Activated naive CD8-positive, alpha-beta T cell treated with anti-CD3 and anti-CD28 coated beads, Interleukin-2, amount 50 U/mL, for 24 hours (primary cell): ENCODE measurements at regions not wholly inside any gene's neighbourhood (a gene's known extent, or its start where the extent isn't known, plus 50 kb on each side); places are given as distances from the start of the nearest gene placed in this dataset.
A peak's percentile ranks its signal among the peaks of the same experiment; 100 is the strongest.
"Not testable (repeated sequence)": the region's sequence is repeated elsewhere in the genome, so short reads cannot be mapped to it uniquely, and the experiment has no call there.

Experiments
- ATAC-seq: fragments of 150-1000 bp; cut with Tn5 transposase; one replicate; pipeline ENCODE4 v1.10.0; 2021
- DNase-seq: peaks from one replicate; pipeline ENCODE4 v3.0.0; 2021
- H3K27ac Mint-ChIP-seq: one replicate; pipeline ENCODE4 v1.8.0; 2021; ENCODE audit warnings: mild to moderate bottlenecking, mixed read lengths
- H3K27me3 Mint-ChIP-seq: one replicate; pipeline ENCODE4 v1.8.0; 2021; ENCODE audit warnings: mixed read lengths
- H3K36me3 Mint-ChIP-seq: one replicate; pipeline ENCODE4 v1.8.0; 2021; ENCODE audit warnings: low read depth, mixed read lengths
- H3K4me1 Mint-ChIP-seq: one replicate; pipeline ENCODE4 v1.8.0; 2021; ENCODE audit warnings: mixed read lengths
- H3K4me3 Mint-ChIP-seq: one replicate; pipeline ENCODE4 v1.8.0; 2021; ENCODE audit warnings: mild to moderate bottlenecking, moderate library complexity, mixed read lengths
- H3K9me3 Mint-ChIP-seq: one replicate; pipeline ENCODE4 v1.8.0; 2021; ENCODE audit warnings: mixed read lengths

DNA sequence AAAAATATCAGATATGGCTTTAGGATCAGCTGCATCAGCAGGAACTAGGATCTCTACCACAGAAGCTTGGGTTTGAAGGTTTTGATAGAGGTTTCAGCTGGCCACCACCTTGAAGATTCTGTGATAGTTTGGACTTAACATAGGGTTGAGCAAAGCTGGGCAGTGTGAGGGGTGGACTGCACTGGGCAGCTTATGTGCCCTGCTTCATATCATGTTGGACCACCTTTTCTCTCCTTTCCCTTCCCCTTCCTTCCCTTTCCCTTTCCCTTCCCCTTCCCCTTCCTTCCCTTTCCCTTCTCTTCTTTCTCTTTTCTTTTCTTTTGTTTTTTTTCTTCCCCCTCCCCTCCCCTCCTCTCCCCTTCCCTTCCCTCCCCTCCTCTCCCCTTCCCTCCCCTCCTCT is 196.3 kb upstream of the CXCR4 start:
- no peak for ATAC-seq
- Mint-ChIP-seq H3K27ac (no peak overlapping the region), H3K9me3 (no peaks in the 10 kb centered on the region), H3K4me3 (no peak overlapping the region), H3K36me3 (no peaks in the 10 kb centered on the region), H3K27me3 (no peaks in the 10 kb centered on the region), H3K4me1 (peaks cover 32% of the 10 kb centered on the region)
- DNase-seq: no peak

DNA sequence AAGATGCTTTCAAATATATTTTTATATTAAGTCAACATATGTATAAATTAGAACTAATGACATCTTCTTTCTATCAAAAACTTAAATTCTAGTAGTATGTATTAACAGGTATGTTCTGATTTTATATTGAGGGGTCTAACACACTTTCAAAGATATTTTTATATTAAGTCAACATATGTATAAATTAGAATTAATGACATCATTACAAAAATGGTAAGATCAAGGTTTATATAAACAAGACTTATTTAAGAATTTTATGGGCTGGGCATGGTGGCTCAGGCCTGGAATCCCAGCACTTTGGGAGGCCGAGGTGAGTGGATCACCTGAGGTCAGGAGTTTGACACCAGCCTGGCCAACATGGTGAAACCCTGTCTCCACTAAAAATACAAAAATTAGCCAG is 194.6 kb upstream of the CXCR4 start:
- H3K9me3 Mint-ChIP-seq, H3K4me3 Mint-ChIP-seq, DNase-seq, H3K27ac Mint-ChIP-seq, H3K27me3 Mint-ChIP-seq, H3K36me3 Mint-ChIP-seq, ATAC-seq: not testable (repeated sequence)
- H3K4me1 Mint-ChIP-seq: peaks cover 26% of the 10 kb centered on the region

DNA sequence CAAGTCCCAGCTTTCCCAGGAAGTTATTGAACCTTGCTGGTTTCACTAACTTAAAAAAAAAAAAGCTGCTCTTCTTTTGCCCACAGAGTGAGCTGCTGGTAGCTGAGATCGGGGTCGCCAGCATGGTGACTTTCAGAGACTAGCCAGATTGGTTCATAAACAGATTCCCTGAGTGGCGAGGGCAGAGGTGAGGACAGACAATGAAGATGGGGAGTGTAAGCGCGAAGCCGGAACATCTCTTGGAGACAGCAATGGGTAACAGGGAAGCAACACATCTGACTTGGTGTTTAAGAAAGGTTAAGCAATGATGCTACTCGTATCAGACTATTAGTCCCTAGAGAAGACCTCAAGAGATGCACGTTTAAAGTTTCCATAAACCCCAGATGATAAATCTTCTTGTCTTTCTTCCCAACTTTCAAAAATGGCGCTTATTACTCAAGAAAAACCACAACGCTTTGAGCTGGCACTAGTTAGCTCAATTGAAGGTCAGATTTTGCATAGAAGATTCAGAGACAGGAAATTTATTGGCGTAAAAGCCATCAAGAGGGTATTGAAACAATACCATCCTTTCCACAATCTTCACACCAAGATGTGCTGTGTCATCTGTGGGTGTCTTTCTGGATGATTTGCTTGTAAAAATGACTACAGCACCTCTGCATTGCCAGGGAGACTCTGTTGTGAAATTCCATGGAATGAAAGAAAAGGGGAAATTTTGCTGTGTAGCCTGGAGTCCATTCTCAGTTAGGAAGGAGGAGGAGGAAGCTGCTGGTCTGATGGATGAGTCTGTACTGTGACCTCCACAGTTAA is 193.1 kb upstream of the CXCR4 start:
- DNase-seq (peak; percentile 26), ATAC-seq (peak; percentile 85)
- Mint-ChIP-seq H3K27ac (peak overlapping the region; percentile 91), H3K36me3 (no peaks in the 10 kb centered on the region), H3K4me1 (peaks cover 31% of the 10 kb centered on the region), H3K9me3 (no peaks in the 10 kb centered on the region), H3K27me3 (no peaks in the 10 kb centered on the region), H3K4me3 (peak overlapping the region; percentile 15)

DNA sequence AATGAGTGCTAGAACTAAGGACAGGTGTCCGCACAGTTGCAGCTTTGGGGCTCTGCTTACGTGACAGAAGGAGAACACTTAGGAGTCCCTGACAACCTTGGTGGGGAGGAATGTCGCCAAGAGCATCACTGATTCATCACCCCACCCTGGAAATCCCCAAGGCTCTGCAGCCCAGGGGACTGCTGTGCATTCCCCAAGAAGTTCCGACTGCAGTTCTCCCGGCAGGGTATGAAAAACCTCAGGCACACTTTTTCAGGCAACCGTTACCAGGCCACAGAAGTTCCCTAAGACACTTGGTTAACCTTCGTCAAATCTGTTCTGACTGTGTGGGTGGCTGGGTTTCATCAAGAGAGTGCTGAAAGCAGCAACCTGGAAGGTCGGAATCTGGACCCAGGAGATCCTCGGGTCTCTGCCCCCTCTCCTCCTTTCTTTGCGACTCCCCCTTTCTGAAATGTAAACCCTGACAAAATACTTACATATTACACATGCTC is 192.1 kb upstream of the CXCR4 start:
- no peaks in the 10 kb centered on the region for H3K27me3 Mint-ChIP-seq
- no peak overlapping the region for H3K4me3 Mint-ChIP-seq
- peak; percentile 18 for ATAC-seq
- peak overlapping the region; percentile 91 for H3K27ac Mint-ChIP-seq
- peak; percentile 29 for DNase-seq
- peaks cover 40% of the 10 kb centered on the region for H3K4me1 Mint-ChIP-seq
- H3K9me3 Mint-ChIP-seq: no peaks in the 10 kb centered on the region
- no peaks in the 10 kb centered on the region for H3K36me3 Mint-ChIP-seq

DNA sequence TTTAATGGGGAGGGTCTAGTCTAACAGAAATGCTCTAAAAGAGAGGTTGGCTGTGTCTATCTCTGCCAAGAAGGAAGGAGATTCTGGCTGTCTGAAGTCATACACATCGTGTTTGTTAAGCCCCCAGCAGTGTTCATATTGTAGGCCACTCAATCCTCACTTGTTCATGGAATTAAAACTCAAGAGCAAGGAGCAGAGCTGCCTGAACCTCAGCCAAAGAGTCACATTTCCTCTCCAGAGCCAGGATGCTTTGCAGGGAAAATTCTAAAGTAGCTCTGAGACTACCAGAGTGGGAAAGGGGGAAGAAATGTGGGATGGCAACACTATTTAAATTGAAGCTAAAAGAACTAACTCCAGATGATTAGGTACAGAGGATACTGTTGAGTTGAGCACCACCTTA is 190.7 kb upstream of the CXCR4 start:
- Mint-ChIP-seq H3K36me3 (no peaks in the 10 kb centered on the region), H3K4me3 (no peak overlapping the region), H3K27me3 (no peaks in the 10 kb centered on the region), H3K27ac (no peak overlapping the region), H3K9me3 (no peaks in the 10 kb centered on the region), H3K4me1 (peaks cover 43% of the 10 kb centered on the region)
- DNase-seq (no peak), ATAC-seq (no peak)

DNA sequence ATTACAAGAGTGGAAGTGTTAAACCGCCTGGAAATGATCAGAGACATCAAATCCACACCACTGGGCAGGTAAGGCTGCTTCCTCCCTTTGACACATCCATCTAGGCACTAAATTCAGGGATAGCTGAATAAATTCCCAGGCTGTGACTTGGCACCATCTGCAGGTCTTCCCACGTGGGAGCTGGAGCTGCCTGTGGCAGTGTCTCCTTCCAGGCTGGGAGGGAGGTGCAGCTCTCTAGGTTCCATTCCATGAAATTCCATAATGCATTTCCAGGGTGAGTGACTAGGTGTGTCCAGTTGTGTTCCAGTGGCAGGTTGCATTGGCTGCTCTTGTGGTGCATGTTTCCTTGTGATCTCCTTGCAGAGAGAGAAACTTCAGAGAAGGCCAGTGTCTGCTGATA is 188.9 kb upstream of the CXCR4 start:
- H3K4me1 Mint-ChIP-seq: peaks cover 41% of the 10 kb centered on the region
- H3K4me3 Mint-ChIP-seq: no peak overlapping the region
- no peak for DNase-seq
- no peaks in the 10 kb centered on the region for H3K9me3 Mint-ChIP-seq
- H3K36me3 Mint-ChIP-seq: no peaks in the 10 kb centered on the region
- H3K27me3 Mint-ChIP-seq: no peaks in the 10 kb centered on the region
- no peak for ATAC-seq
- peak overlapping the region; percentile 12 for H3K27ac Mint-ChIP-seq

DNA sequence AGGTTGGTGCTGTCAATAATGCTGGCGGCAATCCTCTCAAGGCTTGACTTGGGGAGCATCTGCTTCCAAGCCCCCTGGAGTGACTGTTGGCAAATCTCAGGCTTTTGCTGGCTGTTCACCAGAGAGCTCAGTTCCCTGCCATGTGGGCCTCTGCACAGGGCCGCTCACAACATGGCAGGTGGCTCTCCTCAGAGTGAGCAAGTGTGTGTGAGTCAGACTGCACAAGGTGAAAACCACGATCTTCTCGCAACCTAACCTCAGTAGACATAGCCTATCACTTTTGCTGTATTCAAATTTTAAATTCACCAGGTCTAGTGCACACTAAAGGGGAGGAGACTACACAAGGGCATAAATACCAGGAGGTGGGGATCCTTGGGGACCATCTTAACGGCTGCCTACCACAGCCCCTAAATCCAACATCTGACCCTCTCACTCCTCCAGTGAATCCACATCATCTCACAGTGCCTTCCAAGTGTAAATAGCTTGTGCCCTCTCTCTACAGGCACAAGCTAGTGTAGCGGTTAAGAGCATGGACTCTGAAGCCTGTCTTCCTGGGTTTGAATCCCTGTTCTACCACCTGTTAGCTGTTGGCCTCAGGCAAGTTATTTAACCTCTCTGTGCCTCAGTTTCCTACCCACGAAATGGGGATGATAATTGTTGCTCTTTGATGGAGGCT is 187.7 kb upstream of the CXCR4 start:
- no peaks in the 10 kb centered on the region for H3K36me3 Mint-ChIP-seq
- no peaks in the 10 kb centered on the region for H3K9me3 Mint-ChIP-seq
- no peak overlapping the region for H3K4me3 Mint-ChIP-seq
- no peaks in the 10 kb centered on the region for H3K27me3 Mint-ChIP-seq
- DNase-seq: peak; percentile 66
- ATAC-seq: peak; percentile 99
- peaks cover 29% of the 10 kb centered on the region for H3K4me1 Mint-ChIP-seq
- peak overlapping the region; percentile 85 for H3K27ac Mint-ChIP-seq

DNA sequence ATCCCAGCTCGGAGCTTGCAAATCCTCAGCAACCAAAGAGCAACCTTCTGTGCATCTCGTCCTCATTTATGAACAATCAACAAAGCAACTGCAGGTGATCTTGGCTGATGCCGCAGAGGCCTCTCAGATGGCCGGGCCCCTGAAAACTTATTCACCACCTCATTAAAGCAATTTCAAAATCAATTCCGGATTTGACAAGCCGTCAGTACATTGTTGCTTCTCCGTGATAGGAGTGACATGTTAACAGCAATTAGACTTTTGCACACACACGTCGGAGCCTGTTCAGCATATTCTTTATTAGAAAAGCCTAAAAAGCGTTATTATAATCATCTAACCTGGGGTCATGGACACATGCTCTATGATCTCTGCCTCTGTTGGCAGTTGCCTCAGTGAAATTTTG is 183.1 kb upstream of the CXCR4 start:
- Mint-ChIP-seq H3K27ac (no peak overlapping the region), H3K27me3 (no peaks in the 10 kb centered on the region), H3K4me1 (peaks cover 19% of the 10 kb centered on the region), H3K9me3 (no peaks in the 10 kb centered on the region), H3K36me3 (no peaks in the 10 kb centered on the region), H3K4me3 (no peak overlapping the region)
- ATAC-seq (no peak), DNase-seq (no peak)

DNA sequence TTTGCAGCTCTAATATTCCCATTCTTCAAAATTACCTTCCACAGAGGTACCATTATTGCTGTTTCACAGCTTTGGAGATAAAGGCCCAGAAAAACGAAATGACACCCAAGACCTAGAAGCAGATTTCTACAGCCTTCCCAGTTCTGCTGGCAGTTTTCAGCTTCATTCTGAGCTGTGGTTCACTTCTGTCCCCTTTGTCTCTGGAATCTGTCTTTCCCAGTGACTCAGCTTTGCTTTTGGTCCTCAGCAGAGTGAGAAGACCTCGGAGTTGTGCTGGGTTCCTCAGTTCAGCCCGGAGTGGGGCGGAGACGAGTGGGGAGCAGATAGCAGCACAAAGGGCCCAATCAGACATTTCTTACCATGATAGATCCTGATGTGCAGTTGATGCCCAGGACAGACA is 180.7 kb upstream of the CXCR4 start:
- no peak for ATAC-seq

DNA sequence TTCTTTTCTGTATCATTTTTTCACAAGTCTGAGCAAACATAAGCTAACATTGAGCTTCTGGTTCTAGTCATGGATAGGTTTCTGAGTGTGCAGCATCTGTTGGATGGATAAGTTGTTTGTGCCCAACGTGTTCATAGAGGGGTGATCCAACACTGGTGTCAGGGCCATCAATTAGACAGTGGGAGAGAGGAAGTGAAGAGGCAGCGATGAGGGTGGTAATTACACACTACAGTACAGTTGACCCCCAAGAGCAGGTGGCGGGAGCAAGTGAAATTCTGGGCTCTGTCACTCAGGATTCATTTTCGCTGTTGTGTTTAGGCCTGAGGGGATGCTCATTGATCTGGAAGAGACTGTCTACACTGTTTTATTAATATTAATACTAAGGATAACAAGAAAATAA is 180.0 kb upstream of the CXCR4 start:
- Mint-ChIP-seq H3K27ac (no peak overlapping the region), H3K9me3 (no peaks in the 10 kb centered on the region), H3K27me3 (no peaks in the 10 kb centered on the region), H3K4me1 (peaks cover 7% of the 10 kb centered on the region), H3K36me3 (no peaks in the 10 kb centered on the region), H3K4me3 (no peak overlapping the region)
- no peak for DNase-seq
- no peak for ATAC-seq

More for the DNA sequence above, 180.7 kb upstream of the CXCR4 start:
- H3K4me3 Mint-ChIP-seq: no peak overlapping the region
- DNase-seq: no peak
- H3K4me1 Mint-ChIP-seq: peaks cover 7% of the 10 kb centered on the region
- H3K36me3 Mint-ChIP-seq: no peaks in the 10 kb centered on the region
- H3K9me3 Mint-ChIP-seq: no peaks in the 10 kb centered on the region
- no peaks in the 10 kb centered on the region for H3K27me3 Mint-ChIP-seq
- H3K27ac Mint-ChIP-seq: no peak overlapping the region

DNA sequence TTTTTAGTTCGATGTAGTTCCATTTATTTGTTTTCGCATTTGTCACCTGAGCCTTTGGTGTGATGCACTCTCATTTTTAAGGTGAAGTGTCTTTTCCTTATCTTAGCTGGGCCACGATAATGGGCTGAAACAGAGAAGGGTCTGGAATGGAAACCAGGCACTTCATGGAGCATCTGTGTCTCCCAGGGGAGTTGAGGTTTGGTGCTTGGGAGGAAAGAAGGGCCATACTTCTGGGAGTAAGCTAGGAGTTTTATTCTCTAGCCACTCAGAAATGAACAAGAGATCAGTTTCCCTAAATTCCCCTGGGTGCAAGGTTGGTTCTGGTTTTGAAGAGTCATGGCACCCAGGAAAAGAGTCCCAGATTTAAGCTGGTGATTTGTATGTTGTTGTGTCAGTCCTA is 179.4 kb upstream of the CXCR4 start:
- DNase-seq (no peak), ATAC-seq (no peak)
- Mint-ChIP-seq H3K36me3 (no peaks in the 10 kb centered on the region), H3K9me3 (no peaks in the 10 kb centered on the region), H3K27me3 (no peaks in the 10 kb centered on the region), H3K4me1 (peaks cover 12% of the 10 kb centered on the region), H3K27ac (no peak overlapping the region), H3K4me3 (no peak overlapping the region)

DNA sequence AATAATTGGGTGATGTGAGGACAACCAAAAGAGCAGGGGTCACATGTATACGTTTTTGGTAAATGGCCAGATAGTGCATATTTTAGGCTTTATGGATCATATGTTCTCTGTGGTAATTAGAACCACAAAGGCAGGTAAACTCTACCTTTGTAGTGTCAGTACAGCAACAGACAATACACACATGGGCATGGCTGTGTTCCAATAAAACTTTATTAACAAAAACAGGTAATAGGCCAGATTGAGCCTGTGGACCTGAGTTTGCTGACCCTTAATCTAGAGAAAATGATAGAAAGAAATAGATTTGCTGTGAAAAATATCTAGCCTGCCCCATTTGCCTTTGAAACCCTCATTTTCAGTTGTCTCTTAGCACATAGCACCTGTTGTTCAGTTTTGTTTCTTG is 177.2 kb upstream of the CXCR4 start:
- H3K4me3 Mint-ChIP-seq: no peak overlapping the region
- DNase-seq (no peak), ATAC-seq (no peak)
- H3K27me3 Mint-ChIP-seq: no peaks in the 10 kb centered on the region
- peaks cover 14% of the 10 kb centered on the region for H3K4me1 Mint-ChIP-seq
- no peaks in the 10 kb centered on the region for H3K36me3 Mint-ChIP-seq
- no peak overlapping the region for H3K27ac Mint-ChIP-seq
- no peaks in the 10 kb centered on the region for H3K9me3 Mint-ChIP-seq

DNA sequence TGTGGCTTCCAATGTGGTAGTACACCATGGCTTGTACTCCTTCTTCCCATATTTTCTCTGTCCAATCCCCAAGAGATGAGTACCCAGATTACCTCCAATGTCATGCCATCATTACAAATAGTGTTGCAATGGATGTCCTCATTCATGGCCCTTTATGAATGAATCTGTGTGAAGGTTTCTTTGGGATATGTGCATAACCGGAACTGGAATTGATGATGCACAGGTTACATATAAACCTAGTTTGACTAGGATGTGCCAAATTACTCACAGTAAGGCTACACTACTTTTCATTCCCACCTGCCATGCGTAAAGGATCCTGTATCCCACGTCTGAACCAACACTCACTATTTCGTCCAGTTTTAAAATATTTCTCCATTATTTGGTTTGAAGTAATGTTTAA is 173.9 kb upstream of the CXCR4 start:
- Mint-ChIP-seq H3K27me3 (no peaks in the 10 kb centered on the region), H3K4me1 (peaks cover 10% of the 10 kb centered on the region), H3K9me3 (no peaks in the 10 kb centered on the region), H3K4me3 (no peak overlapping the region), H3K36me3 (no peaks in the 10 kb centered on the region), H3K27ac (no peak overlapping the region)
- ATAC-seq (no peak), DNase-seq (no peak)

DNA sequence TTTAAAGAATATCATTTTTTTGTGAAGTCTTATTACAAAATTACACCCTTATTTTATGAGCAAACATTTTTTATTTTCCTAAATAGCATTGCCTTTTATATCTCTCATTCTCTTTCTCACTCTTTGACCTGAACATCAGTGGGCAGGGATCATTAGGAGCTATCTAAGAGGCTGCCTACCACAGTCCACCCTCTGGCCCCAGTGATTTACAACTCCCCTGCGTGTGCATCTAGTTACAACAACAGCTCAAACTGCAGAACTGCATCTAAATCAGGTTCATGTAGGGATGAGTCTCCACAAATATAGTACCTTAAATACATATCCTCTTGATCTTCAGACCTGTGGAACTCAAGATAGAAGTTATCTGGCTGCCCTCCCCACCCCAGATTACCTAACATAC is 172.4 kb upstream of the CXCR4 start:
- ATAC-seq (no peak), DNase-seq (no peak)
- H3K9me3 Mint-ChIP-seq: peaks cover 4% of the 10 kb centered on the region
- peaks cover 18% of the 10 kb centered on the region for H3K4me1 Mint-ChIP-seq
- no peaks in the 10 kb centered on the region for H3K27me3 Mint-ChIP-seq
- peaks cover 1% of the 10 kb centered on the region for H3K36me3 Mint-ChIP-seq
- no peak overlapping the region for H3K4me3 Mint-ChIP-seq
- H3K27ac Mint-ChIP-seq: no peak overlapping the region

DNA sequence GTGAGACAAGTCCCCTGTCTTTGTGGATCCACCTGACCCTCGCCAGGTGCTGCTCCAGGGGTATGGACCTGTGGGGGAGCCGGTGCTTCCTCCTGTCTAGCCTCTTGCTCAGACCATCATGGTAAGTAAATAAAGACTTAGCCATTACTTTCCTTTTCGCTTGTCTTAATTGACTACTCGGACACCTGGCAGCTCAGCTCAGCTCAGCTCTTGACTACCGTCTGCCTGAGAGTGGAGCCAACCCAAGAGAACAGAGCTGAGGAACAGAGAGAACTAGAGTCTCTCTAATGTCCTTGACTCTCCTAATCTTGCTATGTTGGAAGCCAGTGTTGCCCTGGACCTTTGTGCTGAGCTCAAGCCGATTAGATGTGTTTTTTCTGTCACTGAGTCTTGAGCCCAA is 170.3 kb upstream of the CXCR4 start:
- no peaks in the 10 kb centered on the region for H3K27me3 Mint-ChIP-seq
- no peak overlapping the region for H3K27ac Mint-ChIP-seq
- ATAC-seq (no peak), DNase-seq (no peak)
- H3K4me3 Mint-ChIP-seq: no peak overlapping the region
- peaks cover 1% of the 10 kb centered on the region for H3K36me3 Mint-ChIP-seq
- peaks cover 37% of the 10 kb centered on the region for H3K4me1 Mint-ChIP-seq
- peaks cover 4% of the 10 kb centered on the region for H3K9me3 Mint-ChIP-seq
